ENCODE measurements at regions not wholly inside any gene's neighbourhood (a gene's known extent, or its start where the extent isn't known, plus 50 kb on each side); places are given as distances from the start of the nearest gene placed in this dataset.

GRCh38 chr6:21772884-21773575, 179.5 kb downstream of the SOX4 start:
- Mint-ChIP-seq H3K9me3 (peaks cover 4% of the 10 kb centered on the region), H3K36me3 (peaks cover 11% of the 10 kb centered on the region), H3K27ac (peak overlapping the region; percentile 42), H3K4me1 (ENCODE audit: unreplicated experiment) (peaks cover 51% of the 10 kb centered on the region), H3K4me3 (no peak overlapping the region), H3K27me3 (no peaks in the 10 kb centered on the region)
- no peak for TF ChIP-seq CTCF (conservative IDR thresholded peaks at IDR 0.05)
- no peak for DNase-seq (ENCODE audit: extremely low spot score, unreplicated experiment)

- TF ChIP-seq CTCF (conservative IDR thresholded peaks at IDR 0.05): no peak
- peaks cover 47% of the 10 kb centered on the region for H3K4me1 Mint-ChIP-seq (ENCODE audit: unreplicated experiment)
- no peaks in the 10 kb centered on the region for H3K27me3 Mint-ChIP-seq
- DNase-seq (ENCODE audit: extremely low spot score, unreplicated experiment): no peak
- peaks cover 4% of the 10 kb centered on the region for H3K9me3 Mint-ChIP-seq
- no peak overlapping the region for H3K4me3 Mint-ChIP-seq
- peak overlapping the region; percentile 42 for H3K27ac Mint-ChIP-seq
- H3K36me3 Mint-ChIP-seq: peaks cover 12% of the 10 kb centered on the region
These were observed 180.0 kb downstream of the SOX4 start for GRCh38 chr6:21773576-21773968.

GRCh38 chr6:21777846-21778245, 184.3 kb downstream of the SOX4 start:
- DNase-seq (ENCODE audit: extremely low spot score, unreplicated experiment): no peak
- TF ChIP-seq CTCF (conservative IDR thresholded peaks at IDR 0.05): no peak
- H3K4me3 Mint-ChIP-seq: no peak overlapping the region
- H3K36me3 Mint-ChIP-seq: peaks cover 17% of the 10 kb centered on the region
- H3K27me3 Mint-ChIP-seq: no peaks in the 10 kb centered on the region
- H3K4me1 Mint-ChIP-seq (ENCODE audit: unreplicated experiment): peaks cover 34% of the 10 kb centered on the region
- H3K27ac Mint-ChIP-seq: no peak overlapping the region
- H3K9me3 Mint-ChIP-seq: peaks cover 4% of the 10 kb centered on the region

GRCh38 chr6:21780141-21780540, 186.6 kb downstream of the SOX4 start:
- Mint-ChIP-seq H3K4me1 (ENCODE audit: unreplicated experiment) (peaks cover 19% of the 10 kb centered on the region), H3K4me3 (no peak overlapping the region), H3K27me3 (no peaks in the 10 kb centered on the region), H3K9me3 (no peaks in the 10 kb centered on the region), H3K36me3 (peaks cover 19% of the 10 kb centered on the region), H3K27ac (no peak overlapping the region)
- no peak for TF ChIP-seq CTCF (conservative IDR thresholded peaks at IDR 0.05)
- DNase-seq (ENCODE audit: extremely low spot score, unreplicated experiment): no peak

GRCh38 chr6:21780679-21781078, 187.1 kb downstream of the SOX4 start:
- no peak for TF ChIP-seq CTCF (conservative IDR thresholded peaks at IDR 0.05)
- H3K27me3 Mint-ChIP-seq: no peaks in the 10 kb centered on the region
- H3K4me3 Mint-ChIP-seq: no peak overlapping the region
- H3K27ac Mint-ChIP-seq: no peak overlapping the region
- no peak for DNase-seq (ENCODE audit: extremely low spot score, unreplicated experiment)
- H3K36me3 Mint-ChIP-seq: peaks cover 20% of the 10 kb centered on the region
- no peaks in the 10 kb centered on the region for H3K9me3 Mint-ChIP-seq
- peaks cover 19% of the 10 kb centered on the region for H3K4me1 Mint-ChIP-seq (ENCODE audit: unreplicated experiment)

Data from type B pancreatic cell (in vitro differentiated cells).